ENCODE measurements at regions not wholly inside any gene's neighbourhood (a gene's known extent, or its start where the extent isn't known, plus 50 kb on each side); places are given as distances from the start of the nearest gene placed in this dataset.

DNA sequence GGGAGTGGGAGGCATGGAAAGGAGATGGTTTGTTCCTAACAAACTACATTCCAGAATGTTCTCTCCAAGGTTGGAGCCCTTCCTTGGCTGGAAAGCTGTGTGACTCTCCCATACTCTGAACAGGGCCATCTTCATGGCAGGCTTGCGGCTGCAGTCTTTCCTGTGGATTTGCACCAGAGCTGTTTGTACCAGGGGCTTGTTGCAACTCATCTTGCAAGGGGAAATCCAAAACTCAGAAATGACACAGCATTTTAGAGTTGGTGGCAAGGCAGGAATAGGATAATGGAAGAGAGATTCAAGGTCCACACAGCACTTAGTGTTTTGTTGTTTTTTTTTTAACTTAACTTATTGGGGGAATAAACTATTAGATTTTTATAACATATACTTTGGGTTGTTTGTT lies 73.7 kb upstream of the ZNF516 start:
- no peak overlapping the region for H3K9ac ChIP-seq
- no peaks in the 10 kb centered on the region for H3K27me3 ChIP-seq (ENCODE audit: insufficient read depth)
- WGBS (ENCODE audit: low lambda C conversion rate): 82% methylated on average over 1 of the region's 1 CpG
- H3K27ac ChIP-seq (ENCODE audit: low read depth in 2 of 2, low read length in 1 of 2): no peak overlapping the region
- POLR2A ChIA-PET: no interaction called here
- no peaks in the 10 kb centered on the region for H4K20me1 ChIP-seq (ENCODE audit: insufficient read depth)
- no peak overlapping the region for H3K4me3 ChIP-seq (ENCODE audit: low read depth in 2 of 2, low read length in 1 of 2)
- CTCF ChIA-PET: no interaction called here
- TF ChIP-seq POLR2AphosphoS5 (IDR thresholded peaks at IDR 0.05; ENCODE audit: low read depth, low read length) (no peak), SMC3 (IDR thresholded peaks at IDR 0.05; ENCODE audit: low read depth, low read length) (no peak), RFX5 (IDR thresholded peaks at IDR 0.05; ENCODE audit: low read length) (no peak), GATA2 (CRISPR knock-in tag; IDR thresholded peaks at IDR 0.05) (no peak), NFIC (IDR thresholded peaks at IDR 0.05; ENCODE audit: borderline replicate concordance) (no peak), ELF1 (IDR thresholded peaks at IDR 0.05) (no peak), CHD2 (IDR thresholded peaks at IDR 0.05; ENCODE audit: low read length, partially characterized antibody) (no peak), RAD21 (IDR thresholded peaks at IDR 0.05; ENCODE audit: low read length) (no peak), TCF12 (IDR thresholded peaks at IDR 0.05) (no peak), FOXM1 (IDR thresholded peaks at IDR 0.05; ENCODE audit: low read depth) (no peak), JUND (IDR thresholded peaks at IDR 0.05) (no peak), RCOR1 (IDR thresholded peaks at IDR 0.05; ENCODE audit: low read length) (no peak), GABPA (IDR thresholded peaks at IDR 0.05; ENCODE audit: low read depth) (no peak), MXI1 (IDR thresholded peaks at IDR 0.05; ENCODE audit: low read depth, low read length) (no peak), SIN3A (IDR thresholded peaks at IDR 0.05; ENCODE audit: borderline replicate concordance, low read depth, low read length) (no peak)
- TF ChIP-seq, protein P1, sequence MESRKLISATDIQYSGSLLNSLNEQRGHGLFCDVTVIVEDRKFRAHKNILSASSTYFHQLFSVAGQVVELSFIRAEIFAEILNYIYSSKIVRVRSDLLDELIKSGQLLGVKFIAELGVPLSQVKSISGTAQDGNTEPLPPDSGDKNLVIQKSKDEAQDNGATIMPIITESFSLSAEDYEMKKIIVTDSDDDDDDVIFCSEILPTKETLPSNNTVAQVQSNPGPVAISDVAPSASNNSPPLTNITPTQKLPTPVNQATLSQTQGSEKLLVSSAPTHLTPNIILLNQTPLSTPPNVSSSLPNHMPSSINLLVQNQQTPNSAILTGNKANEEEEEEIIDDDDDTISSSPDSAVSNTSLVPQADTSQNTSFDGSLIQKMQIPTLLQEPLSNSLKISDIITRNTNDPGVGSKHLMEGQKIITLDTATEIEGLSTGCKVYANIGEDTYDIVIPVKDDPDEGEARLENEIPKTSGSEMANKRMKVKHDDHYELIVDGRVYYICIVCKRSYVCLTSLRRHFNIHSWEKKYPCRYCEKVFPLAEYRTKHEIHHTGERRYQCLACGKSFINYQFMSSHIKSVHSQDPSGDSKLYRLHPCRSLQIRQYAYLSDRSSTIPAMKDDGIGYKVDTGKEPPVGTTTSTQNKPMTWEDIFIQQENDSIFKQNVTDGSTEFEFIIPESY (IDR thresholded peaks at IDR 0.05; ENCODE audit: borderline replicate concordance, low read depth): no peak
- TF ChIP-seq, protein P2, sequence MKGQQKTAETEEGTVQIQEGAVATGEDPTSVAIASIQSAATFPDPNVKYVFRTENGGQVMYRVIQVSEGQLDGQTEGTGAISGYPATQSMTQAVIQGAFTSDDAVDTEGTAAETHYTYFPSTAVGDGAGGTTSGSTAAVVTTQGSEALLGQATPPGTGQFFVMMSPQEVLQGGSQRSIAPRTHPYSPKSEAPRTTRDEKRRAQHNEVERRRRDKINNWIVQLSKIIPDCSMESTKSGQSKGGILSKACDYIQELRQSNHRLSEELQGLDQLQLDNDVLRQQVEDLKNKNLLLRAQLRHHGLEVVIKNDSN (IDR thresholded peaks at IDR 0.05; ENCODE audit: borderline replicate concordance, low read depth): no peak
- TF ChIP-seq, protein P3, sequence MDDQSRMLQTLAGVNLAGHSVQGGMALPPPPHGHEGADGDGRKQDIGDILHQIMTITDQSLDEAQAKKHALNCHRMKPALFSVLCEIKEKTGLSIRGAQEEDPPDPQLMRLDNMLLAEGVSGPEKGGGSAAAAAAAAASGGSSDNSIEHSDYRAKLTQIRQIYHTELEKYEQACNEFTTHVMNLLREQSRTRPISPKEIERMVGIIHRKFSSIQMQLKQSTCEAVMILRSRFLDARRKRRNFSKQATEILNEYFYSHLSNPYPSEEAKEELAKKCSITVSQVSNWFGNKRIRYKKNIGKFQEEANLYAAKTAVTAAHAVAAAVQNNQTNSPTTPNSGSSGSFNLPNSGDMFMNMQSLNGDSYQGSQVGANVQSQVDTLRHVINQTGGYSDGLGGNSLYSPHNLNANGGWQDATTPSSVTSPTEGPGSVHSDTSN (IDR thresholded peaks at IDR 0.05): no peak
- no peaks in the 10 kb centered on the region for H3K79me2 ChIP-seq (ENCODE audit: insufficient read depth)
- no peak for DNase-seq
- H3K36me3 ChIP-seq (replicated peaks in 1 of 2; ENCODE audit: control insufficient read depth in 1 of 2, insufficient read depth in 2 of 2, low read length in 1 of 2): no peaks in the 10 kb centered on the region
- no peaks in the 10 kb centered on the region for H3F3A ChIP-seq (replicated peaks; ENCODE audit: insufficient read depth)
- H3K4me2 ChIP-seq: no peak overlapping the region
- H3K4me1 ChIP-seq (ENCODE audit: control insufficient read depth in 1 of 2, insufficient read depth in 2 of 2, low read depth in 1 of 2, low read length in 1 of 2): no peaks in the 10 kb centered on the region; a peak in 1 of 4 replicates
- H2AFZ ChIP-seq (ENCODE audit: low read depth): no peak overlapping the region
- H3K9me2 ChIP-seq: no peaks in the 10 kb centered on the region
- H3K9me3 ChIP-seq: no peaks in the 10 kb centered on the region

All from SK-N-SH (cell line).